ENCODE measurements at regions not wholly inside any gene's neighbourhood (a gene's known extent, or its start where the extent isn't known, plus 50 kb on each side); places are given as distances from the start of the nearest gene placed in this dataset.
"Not testable (repeated sequence)": the region's sequence is repeated elsewhere in the genome, so short reads cannot be mapped to it uniquely, and the experiment has no call there.

- DNase-seq (ENCODE audit: low read depth), result no peak
- H3K4me3 ChIP-seq (ENCODE audit: low read length), result no peak overlapping the region
- no peak for TF ChIP-seq CTCF (IDR thresholded peaks at IDR 0.05; ENCODE audit: insufficient read depth, low read depth, low read length, missing control alignments)
Observed at GRCh38 chr11:110850846-110851245, 138.6 kb upstream of the ARHGAP20 start.

- not testable (repeated sequence) for DNase-seq (ENCODE audit: low read depth); H3K4me3 ChIP-seq (ENCODE audit: low read length)
Observed at GRCh38 chr11:110843053-110843452, 130.8 kb upstream of the ARHGAP20 start.

DNA sequence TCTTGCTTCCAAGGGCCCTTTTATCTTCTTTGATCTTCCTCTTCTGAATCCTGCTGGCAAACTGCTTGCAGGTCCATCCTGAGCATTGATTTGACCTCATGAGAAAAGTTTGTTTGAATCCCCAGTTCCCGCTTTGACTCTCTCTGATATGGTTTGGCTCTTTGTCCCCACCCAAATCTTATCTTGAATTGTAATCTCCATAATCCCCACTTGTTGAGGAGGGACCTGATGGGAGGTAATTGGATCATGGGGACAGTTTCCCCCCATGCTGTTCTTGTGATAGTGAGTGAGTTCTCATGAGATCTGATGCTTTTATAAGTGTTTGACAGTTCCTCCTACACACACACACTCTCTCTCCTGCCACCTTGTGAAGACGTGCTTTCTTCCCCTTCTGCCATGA, 126.6 kb upstream of the ARHGAP20 start:
- no peak for TF ChIP-seq CTCF (IDR thresholded peaks at IDR 0.05; ENCODE audit: insufficient read depth, low read depth, low read length, missing control alignments)
- DNase-seq (ENCODE audit: low read depth), result no peak
- H3K4me3 ChIP-seq (ENCODE audit: low read length), result no peak overlapping the region

DNA sequence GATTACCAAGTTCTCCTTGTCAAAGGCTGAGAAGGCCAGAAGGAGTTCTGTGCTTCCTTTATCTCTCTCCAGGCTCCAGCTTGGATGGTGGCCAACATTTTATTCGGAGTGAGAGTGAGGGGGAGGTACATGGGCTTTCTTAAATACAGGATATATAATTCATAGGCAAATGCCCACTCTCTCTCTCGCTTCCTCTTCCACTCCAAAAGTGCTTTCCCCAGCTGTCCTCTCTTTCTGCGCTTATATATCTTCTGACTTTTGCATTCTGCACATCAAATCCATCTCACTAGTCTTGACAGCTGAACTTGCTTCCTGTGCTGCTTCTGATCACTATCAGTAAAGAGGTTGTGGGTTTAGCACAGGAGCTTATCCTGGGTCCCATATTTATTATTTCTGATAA, 125.4 kb upstream of the ARHGAP20 start:
- DNase-seq (ENCODE audit: low read depth), result no peak
- no peak for TF ChIP-seq CTCF (IDR thresholded peaks at IDR 0.05; ENCODE audit: insufficient read depth, low read depth, low read length, missing control alignments)
- H3K4me3 ChIP-seq (ENCODE audit: low read length), result no peak overlapping the region

DNA sequence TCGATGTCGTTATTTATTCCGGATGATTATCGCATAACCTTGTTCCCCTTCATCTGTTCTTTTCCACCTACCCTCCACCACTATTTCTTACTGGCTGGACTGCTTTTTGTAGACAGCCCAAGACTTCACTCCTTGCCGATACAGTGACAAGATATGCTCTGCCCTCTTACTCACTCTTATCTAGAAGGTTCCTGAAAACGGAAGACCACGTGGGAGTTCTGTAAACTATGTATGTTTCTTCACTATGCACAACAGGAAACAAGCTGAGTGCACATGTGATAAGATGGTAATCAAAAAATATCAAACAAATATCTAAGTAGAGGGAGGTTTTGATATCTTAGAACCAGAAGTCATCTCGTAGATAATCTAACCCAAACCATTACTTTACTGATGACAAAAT, 122.9 kb upstream of the ARHGAP20 start:
- DNase-seq (ENCODE audit: low read depth), result no peak

DNA sequence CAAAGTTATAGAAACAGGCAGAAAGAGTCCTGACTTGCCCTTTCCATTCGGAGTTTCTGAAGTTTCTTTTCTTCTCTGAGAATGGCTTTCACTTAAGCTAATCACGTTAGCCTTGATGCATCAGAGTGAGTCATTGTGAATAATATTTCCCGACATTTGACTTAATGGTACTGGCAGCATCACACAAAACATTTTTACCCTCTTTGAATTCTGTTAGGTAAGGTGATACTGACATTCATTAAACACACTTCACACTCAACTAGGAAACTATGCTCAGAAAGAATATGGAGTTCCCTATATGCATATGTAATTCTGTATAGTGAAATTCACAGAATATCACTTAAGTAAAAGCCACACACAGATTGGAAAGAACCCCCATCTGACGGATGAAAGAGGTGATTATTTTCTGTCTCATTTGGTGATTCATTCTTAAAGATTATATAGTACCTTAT, 120.8 kb upstream of the ARHGAP20 start:
- peak; percentile 84 for DNase-seq (ENCODE audit: low read depth)

More for the DNA sequence above, 122.9 kb upstream of the ARHGAP20 start:
- H3K4me3 ChIP-seq (ENCODE audit: low read length), result no peak overlapping the region
- TF ChIP-seq CTCF (IDR thresholded peaks at IDR 0.05; ENCODE audit: insufficient read depth, low read depth, low read length, missing control alignments), result no peak

GRCh38 chr11:110832539-110832938, 120.3 kb upstream of the ARHGAP20 start:
- no peak overlapping the region for H3K4me3 ChIP-seq (ENCODE audit: low read length)
- DNase-seq (ENCODE audit: low read depth), result no peak
- TF ChIP-seq CTCF (IDR thresholded peaks at IDR 0.05; ENCODE audit: insufficient read depth, low read depth, low read length, missing control alignments), result no peak

More for the DNA sequence above, 120.8 kb upstream of the ARHGAP20 start:
- TF ChIP-seq CTCF (IDR thresholded peaks at IDR 0.05; ENCODE audit: insufficient read depth, low read depth, low read length, missing control alignments), result no peak
- no peak overlapping the region for H3K4me3 ChIP-seq (ENCODE audit: low read length)
